ENCODE measurements at regions not wholly inside any gene's neighbourhood (a gene's known extent, or its start where the extent isn't known, plus 50 kb on each side); places are given as distances from the start of the nearest gene placed in this dataset.

GRCh38 chr12:104877103-104877705, 80.9 kb downstream of the SLC41A2 start:
- no peak overlapping the region for H3K4me3 ChIP-seq (ENCODE audit: low read depth, low read length)
- peak; percentile 56 for DNase-seq (ENCODE audit: low read depth)
- TF ChIP-seq, protein P1, sequence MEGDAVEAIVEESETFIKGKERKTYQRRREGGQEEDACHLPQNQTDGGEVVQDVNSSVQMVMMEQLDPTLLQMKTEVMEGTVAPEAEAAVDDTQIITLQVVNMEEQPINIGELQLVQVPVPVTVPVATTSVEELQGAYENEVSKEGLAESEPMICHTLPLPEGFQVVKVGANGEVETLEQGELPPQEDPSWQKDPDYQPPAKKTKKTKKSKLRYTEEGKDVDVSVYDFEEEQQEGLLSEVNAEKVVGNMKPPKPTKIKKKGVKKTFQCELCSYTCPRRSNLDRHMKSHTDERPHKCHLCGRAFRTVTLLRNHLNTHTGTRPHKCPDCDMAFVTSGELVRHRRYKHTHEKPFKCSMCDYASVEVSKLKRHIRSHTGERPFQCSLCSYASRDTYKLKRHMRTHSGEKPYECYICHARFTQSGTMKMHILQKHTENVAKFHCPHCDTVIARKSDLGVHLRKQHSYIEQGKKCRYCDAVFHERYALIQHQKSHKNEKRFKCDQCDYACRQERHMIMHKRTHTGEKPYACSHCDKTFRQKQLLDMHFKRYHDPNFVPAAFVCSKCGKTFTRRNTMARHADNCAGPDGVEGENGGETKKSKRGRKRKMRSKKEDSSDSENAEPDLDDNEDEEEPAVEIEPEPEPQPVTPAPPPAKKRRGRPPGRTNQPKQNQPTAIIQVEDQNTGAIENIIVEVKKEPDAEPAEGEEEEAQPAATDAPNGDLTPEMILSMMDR (IDR thresholded peaks at IDR 0.05; ENCODE audit: insufficient read depth, low read depth, low read length), result peak; percentile 69

DNA sequence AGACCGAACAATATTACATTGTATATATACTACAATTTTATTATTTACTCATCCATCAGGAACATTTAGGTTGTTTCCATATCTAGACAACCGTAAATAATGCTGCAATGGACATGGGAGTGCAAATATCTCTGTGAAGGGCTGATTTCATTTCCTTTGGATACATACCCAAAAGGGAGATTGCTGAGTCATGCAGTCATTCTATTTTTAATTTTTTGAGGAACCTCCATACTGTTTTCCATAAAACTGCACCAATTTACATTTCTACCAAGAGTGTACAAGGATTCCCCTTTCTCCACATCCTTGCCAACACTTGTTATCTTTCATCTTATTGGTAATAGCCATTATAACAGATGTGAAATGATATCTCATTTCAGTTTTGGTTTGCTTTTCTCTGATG, 84.7 kb downstream of the SLC41A2 start:
- TF ChIP-seq, protein P1 (IDR thresholded peaks at IDR 0.05; ENCODE audit: insufficient read depth, low read depth, low read length), result no peak
- DNase-seq (ENCODE audit: low read depth), result no peak
- no peak overlapping the region for H3K4me3 ChIP-seq (ENCODE audit: low read depth, low read length)

GRCh38 chr12:104870797-104871196, 87.3 kb downstream of the SLC41A2 start:
- H3K4me3 ChIP-seq (ENCODE audit: low read depth, low read length), result no peak overlapping the region
- TF ChIP-seq, protein P1 (IDR thresholded peaks at IDR 0.05; ENCODE audit: insufficient read depth, low read depth, low read length), result no peak
- DNase-seq (ENCODE audit: low read depth), result no peak

- DNase-seq (ENCODE audit: low read depth), result peak; percentile 12
- no peak overlapping the region for H3K4me3 ChIP-seq (ENCODE audit: low read depth, low read length)
- TF ChIP-seq, protein P1 (IDR thresholded peaks at IDR 0.05; ENCODE audit: insufficient read depth, low read depth, low read length), result no peak
Observed at GRCh38 chr12:104866291-104866690, 91.8 kb downstream of the SLC41A2 start.

GRCh38 chr12:104865080-104865479, 93.0 kb downstream of the SLC41A2 start:
- no peak overlapping the region for H3K4me3 ChIP-seq (ENCODE audit: low read depth, low read length)
- TF ChIP-seq, protein P1 (IDR thresholded peaks at IDR 0.05; ENCODE audit: insufficient read depth, low read depth, low read length), result no peak
- DNase-seq (ENCODE audit: low read depth), result no peak

GRCh38 chr12:104864668-104865067, 93.4 kb downstream of the SLC41A2 start:
- TF ChIP-seq, protein P1 (IDR thresholded peaks at IDR 0.05; ENCODE audit: insufficient read depth, low read depth, low read length), result no peak
- no peak overlapping the region for H3K4me3 ChIP-seq (ENCODE audit: low read depth, low read length)
- peak; percentile 22 for DNase-seq (ENCODE audit: low read depth)
